GM21447 (cell line): ENCODE measurements at regions not wholly inside any gene's neighbourhood (a gene's known extent, or its start where the extent isn't known, plus 50 kb on each side); places are given as distances from the start of the nearest gene placed in this dataset.

ENCODE experiments used
- ATAC-seq: cut with Tn5 transposase; IDR thresholded peaks from one replicate; pipeline ENCODE4 v1.9.1; 2021; ENCODE audit not compliant: unreplicated experiment

DNA sequence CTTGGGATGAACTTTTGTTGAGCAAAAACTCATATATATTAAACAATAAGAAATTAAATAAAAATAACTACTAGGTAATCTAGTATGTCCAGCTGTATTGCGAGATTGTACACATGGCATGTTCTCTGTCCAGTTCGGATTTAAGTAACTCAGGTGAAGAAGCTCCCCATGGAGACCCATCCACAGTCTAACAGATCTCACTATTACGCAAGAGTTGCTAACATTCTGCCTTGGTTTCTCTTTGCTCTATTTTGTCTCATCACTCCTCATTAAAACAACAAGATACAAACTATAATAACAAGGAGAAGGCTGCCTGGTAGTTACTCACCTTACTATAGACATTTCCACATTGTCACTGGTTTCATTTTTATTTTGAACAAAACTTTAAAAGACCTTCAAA, 1372.3 kb upstream of the CELF2 start:
- no peak for ATAC-seq

GRCh38 chr10:9645928-9646600, 1371.6 kb upstream of the CELF2 start:
- no peak for ATAC-seq

DNA sequence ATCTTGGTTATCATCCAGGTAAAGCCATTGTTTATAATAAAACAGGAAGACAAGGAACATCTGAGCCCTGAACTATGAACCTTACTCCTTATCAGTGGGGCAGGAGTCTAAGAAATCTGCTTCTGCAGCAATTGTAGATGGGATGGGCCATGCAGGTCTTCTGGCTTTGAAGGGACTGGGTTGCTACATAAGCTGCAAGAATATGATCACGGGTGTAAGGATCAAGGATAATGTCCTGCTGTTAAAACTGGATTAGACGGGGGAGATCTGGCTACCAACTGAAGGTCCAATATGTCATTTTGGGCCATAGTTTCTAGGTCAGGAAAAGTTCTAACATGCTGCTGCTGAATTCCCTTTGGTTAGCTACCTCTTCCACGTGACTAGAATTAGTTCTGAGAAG, 1363.4 kb upstream of the CELF2 start:
- ATAC-seq, result no peak

DNA sequence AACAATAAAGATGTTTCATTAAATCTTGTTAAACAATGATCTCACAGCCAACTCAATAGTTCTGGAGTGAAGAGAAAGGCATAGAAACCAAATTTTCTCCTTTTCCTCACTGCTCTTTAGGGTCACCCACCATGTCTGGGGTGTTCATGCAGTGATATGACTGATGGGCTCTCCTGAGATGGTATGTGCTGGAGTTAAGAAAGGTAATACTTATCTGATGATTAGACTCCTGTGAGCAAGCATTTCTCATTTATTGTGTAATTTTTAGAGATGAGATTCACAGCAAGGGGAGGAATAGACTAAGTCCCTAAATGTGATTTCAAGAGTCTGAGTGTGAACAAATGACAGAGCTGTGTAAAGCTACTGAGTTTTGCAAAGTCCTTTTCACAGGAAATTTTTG, 1361.3 kb upstream of the CELF2 start:
- ATAC-seq, result no peak

GRCh38 chr10:9656996-9657395, 1360.7 kb upstream of the CELF2 start:
- no peak for ATAC-seq

GRCh38 chr10:9657530-9657929, 1360.1 kb upstream of the CELF2 start:
- ATAC-seq, result no peak

DNA sequence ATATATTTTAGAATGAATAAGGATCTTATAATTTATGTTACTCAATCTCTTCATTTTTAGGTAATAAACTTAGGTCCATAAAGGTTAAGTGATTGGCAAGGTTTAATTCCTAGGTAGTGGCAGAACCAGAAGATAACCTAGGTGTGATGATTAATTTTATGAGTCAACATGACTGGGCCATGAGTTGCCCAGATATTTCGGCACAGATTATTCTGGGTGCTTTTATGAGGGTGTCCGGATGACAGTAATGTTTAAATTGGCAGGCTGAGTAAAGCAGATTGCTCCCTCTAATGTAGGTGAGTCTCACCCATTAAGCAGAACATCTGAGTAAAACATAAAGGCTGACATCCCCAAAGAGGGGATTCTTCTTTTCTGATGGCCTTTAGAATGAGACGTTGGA, 1349.3 kb upstream of the CELF2 start:
- no peak for ATAC-seq

GRCh38 chr10:9670911-9671310, 1346.8 kb upstream of the CELF2 start:
- ATAC-seq, result no peak

DNA sequence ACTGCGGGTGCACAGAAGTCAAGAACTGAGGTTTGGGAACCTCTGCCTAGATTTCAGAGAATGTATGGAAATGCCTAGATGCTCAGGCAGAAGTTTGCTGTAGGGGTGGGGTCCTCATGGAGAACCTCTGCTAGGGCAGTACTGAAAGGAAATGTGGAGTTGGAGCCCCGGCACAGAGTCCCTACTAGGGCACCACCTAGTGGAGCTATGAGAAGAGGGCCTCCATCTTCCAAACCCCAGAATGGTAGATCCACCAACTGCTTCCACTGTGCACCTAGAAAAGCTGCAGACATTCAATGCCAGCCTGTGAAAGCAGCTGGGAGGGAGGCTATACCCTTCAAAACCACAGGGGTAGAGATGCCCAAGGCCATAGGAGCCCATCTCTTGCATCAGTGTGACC, 1336.0 kb upstream of the CELF2 start:
- ATAC-seq, result no peak

DNA sequence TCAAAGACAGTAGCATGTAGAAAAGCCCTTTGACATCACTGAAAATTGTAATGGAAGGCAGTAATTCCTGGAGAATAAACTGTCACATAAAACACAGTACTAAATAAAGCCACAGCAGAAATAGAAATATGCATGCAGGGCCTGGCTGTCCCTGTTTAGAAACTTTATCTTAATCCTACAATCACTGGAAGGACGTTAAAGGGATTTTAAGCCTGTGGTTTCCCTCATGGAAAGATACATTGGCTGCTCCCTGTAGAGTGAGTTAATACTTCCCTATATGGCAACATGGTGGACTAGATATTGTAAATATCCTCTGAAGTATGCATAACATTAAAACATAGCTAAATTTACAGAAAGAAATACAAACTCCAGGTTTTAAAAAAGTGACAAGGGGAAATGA, 1334.9 kb upstream of the CELF2 start:
- ATAC-seq, result no peak

- ATAC-seq, result no peak
Observed at GRCh38 chr10:9684186-9684585, 1333.5 kb upstream of the CELF2 start.

- no peak for ATAC-seq
Observed at GRCh38 chr10:9685596-9685995, 1332.1 kb upstream of the CELF2 start.

- no peak for ATAC-seq
Observed at GRCh38 chr10:9688711-9689110, 1329.0 kb upstream of the CELF2 start.

- ATAC-seq, result no peak
Observed at GRCh38 chr10:9707216-9707615, 1310.5 kb upstream of the CELF2 start.

- no peak for ATAC-seq
Observed at GRCh38 chr10:9709849-9710248, 1307.8 kb upstream of the CELF2 start.

DNA sequence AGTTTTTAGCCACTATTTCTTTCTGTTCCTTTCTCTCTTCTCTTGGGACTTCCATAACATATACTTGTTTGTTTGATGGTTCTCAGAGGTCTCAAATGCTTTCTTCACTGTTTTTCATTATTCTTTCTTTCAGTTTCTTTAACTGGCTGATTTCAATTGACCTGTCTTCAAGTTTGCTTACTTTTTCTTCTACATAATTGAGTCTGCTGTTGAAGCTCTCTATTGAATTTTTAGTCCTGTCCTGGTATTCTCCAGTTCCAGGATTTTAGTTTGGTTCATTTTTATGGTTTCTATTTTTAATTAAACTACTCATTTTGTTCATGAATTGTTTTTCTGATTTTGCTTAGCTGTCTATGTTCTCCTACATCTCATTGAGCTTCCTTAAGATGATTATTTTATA, 1305.3 kb upstream of the CELF2 start:
- no peak for ATAC-seq

DNA sequence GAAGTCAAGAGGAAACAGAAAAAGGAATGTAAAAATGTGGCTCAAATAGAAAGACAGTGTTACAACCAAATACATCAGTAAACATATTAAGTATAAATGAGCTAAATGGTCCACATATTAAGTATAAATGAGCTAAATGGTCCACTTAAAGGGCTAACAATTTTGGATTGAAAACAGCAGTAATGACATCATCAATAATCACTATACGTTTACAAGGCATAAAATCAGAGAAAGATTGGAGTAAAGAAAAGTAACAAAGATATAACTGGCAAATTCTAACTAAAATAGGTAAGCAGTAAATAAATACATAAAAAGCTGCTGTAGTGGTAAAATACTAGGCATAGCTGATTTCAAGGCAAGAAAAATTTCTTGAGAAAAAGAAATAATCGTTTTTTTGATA, 1298.4 kb upstream of the CELF2 start:
- ATAC-seq, result no peak

- ATAC-seq, result no peak
Observed at GRCh38 chr10:9733766-9734165, 1283.9 kb upstream of the CELF2 start.

GRCh38 chr10:9734218-9734617, 1283.5 kb upstream of the CELF2 start:
- ATAC-seq, result no peak

DNA sequence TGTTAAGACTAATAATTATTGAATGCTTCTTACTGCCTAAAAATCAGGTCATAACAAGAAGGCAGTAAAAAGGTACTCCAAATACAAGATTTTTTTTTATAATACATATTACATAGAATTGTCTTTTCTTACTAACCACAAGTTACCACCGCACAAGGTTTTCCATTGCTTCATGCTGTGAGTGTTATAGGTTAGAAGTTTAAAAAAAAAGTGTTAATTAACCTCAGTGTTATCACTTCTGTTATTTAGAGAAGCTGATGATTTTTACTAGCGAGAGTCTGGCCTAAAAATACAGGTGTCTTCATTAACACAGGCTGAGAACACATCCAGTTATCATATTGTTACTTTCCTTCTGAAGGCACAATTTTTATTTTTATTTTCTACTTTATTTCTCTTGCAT, 1281.9 kb upstream of the CELF2 start:
- no peak for ATAC-seq

DNA sequence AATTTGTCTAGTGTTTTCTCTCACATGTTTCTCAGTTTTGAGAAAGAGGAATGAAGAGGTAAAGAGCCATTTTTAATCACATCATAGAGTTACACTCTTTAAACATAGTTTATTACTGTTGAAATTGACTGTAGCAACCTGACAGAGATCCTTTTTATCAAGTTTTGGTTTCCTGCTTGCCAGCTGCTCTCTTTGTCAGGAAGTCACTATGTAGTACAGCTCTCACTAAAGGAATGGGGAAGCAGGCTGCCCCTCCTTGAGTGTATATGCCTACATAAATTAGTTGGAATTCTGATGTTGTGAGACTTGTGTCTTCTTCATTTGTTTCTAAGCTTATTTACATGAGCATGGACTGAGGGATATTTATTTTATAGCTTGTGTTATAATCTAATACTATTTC, 1274.0 kb upstream of the CELF2 start:
- no peak for ATAC-seq

GRCh38 chr10:9745158-9745557, 1272.5 kb upstream of the CELF2 start:
- ATAC-seq, result no peak

- no peak for ATAC-seq
Observed at GRCh38 chr10:9757176-9757575, 1260.5 kb upstream of the CELF2 start.

- ATAC-seq, result no peak
Observed at GRCh38 chr10:9759596-9759995, 1258.1 kb upstream of the CELF2 start.
